ENCODE measurements at regions not wholly inside any gene's neighbourhood (a gene's known extent, or its start where the extent isn't known, plus 50 kb on each side); places are given as distances from the start of the nearest gene placed in this dataset.

GRCh38 chr11:105233285-105233684 lies 93.7 kb upstream of the CARD18 start:
- no peak for DNase-seq (ENCODE audit: low read depth)

- no peak for DNase-seq (ENCODE audit: low read depth)
Observed at GRCh38 chr11:105232021-105232420, 92.5 kb upstream of the CARD18 start.

- DNase-seq (ENCODE audit: low read depth) = no peak
Observed at GRCh38 chr11:105230586-105230985, 91.0 kb upstream of the CARD18 start.

- no peak for DNase-seq (ENCODE audit: low read depth)
Observed at GRCh38 chr11:105229761-105230160, 90.2 kb upstream of the CARD18 start.

- DNase-seq (ENCODE audit: low read depth) = no peak
Observed at GRCh38 chr11:105229257-105229656, 89.7 kb upstream of the CARD18 start.

- no peak for DNase-seq (ENCODE audit: low read depth)
Observed at GRCh38 chr11:105227363-105227762, 87.8 kb upstream of the CARD18 start.

GRCh38 chr11:105226766-105227165 lies 87.2 kb upstream of the CARD18 start:
- no peak for DNase-seq (ENCODE audit: low read depth)

- no peak for DNase-seq (ENCODE audit: low read depth)
Observed at GRCh38 chr11:105226091-105226490, 86.5 kb upstream of the CARD18 start.

GRCh38 chr11:105224482-105225253 lies 85.1 kb upstream of the CARD18 start:
- no peak for DNase-seq (ENCODE audit: low read depth)

- DNase-seq (ENCODE audit: low read depth) = no peak
Observed at GRCh38 chr11:105220121-105220520, 80.6 kb upstream of the CARD18 start.

GRCh38 chr11:105219670-105220069 lies 80.1 kb upstream of the CARD18 start:
- DNase-seq (ENCODE audit: low read depth) = no peak

- DNase-seq (ENCODE audit: low read depth) = no peak
Observed at GRCh38 chr11:105219269-105219668, 79.7 kb upstream of the CARD18 start.

GRCh38 chr11:105215528-105215927 lies 76.0 kb upstream of the CARD18 start:
- DNase-seq (ENCODE audit: low read depth) = no peak

- DNase-seq (ENCODE audit: low read depth) = no peak
Observed at GRCh38 chr11:105211806-105212554, 72.4 kb upstream of the CARD18 start.

- no peak for DNase-seq (ENCODE audit: low read depth)
Observed at GRCh38 chr11:105208019-105208418, 68.5 kb upstream of the CARD18 start.

- no peak for DNase-seq (ENCODE audit: low read depth)
Observed at GRCh38 chr11:105206633-105207032, 67.1 kb upstream of the CARD18 start.

- DNase-seq (ENCODE audit: low read depth) = no peak
Observed at GRCh38 chr11:105204636-105205035, 65.1 kb upstream of the CARD18 start.

- no peak for DNase-seq (ENCODE audit: low read depth)
Observed at GRCh38 chr11:105203569-105204240, 64.1 kb upstream of the CARD18 start.

GRCh38 chr11:105202844-105203548 lies 63.4 kb upstream of the CARD18 start:
- DNase-seq (ENCODE audit: low read depth) = no peak

- DNase-seq (ENCODE audit: low read depth) = no peak
Observed at GRCh38 chr11:105202422-105202821, 62.9 kb upstream of the CARD18 start.

- no peak for DNase-seq (ENCODE audit: low read depth)
Observed at GRCh38 chr11:105201166-105201565, 61.6 kb upstream of the CARD18 start.

All from forelimb muscle (tissue), 1 donor.